OCI-LY1 (cell line): ENCODE measurements at regions not wholly inside any gene's neighbourhood (a gene's known extent, or its start where the extent isn't known, plus 50 kb on each side); places are given as distances from the start of the nearest gene placed in this dataset.
"Not testable (repeated sequence)": the region's sequence is repeated elsewhere in the genome, so short reads cannot be mapped to it uniquely, and the experiment has no call there.

ENCODE experiments used
- CTCF ChIP-seq: fragments of 200-600 bp; sonication (generic), shearing (Covaris generic); IDR thresholded peaks from 2 replicates; pipeline ENCODE4 v1.5.1; 2017; ENCODE audit warnings: mild to moderate bottlenecking, antibody characterized with exemption, low read length, moderate library complexity, mixed read lengths
- EZH2 ChIP-seq: fragments of 200-600 bp; sonication (generic), shearing (Covaris generic); IDR thresholded peaks from 2 replicates; pipeline ENCODE4 v1.8.0; 2017; ENCODE audit warnings: borderline replicate concordance, mixed run types, mild to moderate bottlenecking, antibody characterized with exemption, low read length, moderate library complexity, mixed read lengths

GRCh38 chr14:40954448-40955130 is 652.1 kb upstream of the LRFN5 start:
- not testable (repeated sequence) for TF ChIP-seq CTCF, EZH2
